GM12875 (cell line): ENCODE measurements at regions not wholly inside any gene's neighbourhood (a gene's known extent, or its start where the extent isn't known, plus 50 kb on each side); places are given as distances from the start of the nearest gene placed in this dataset.

Experiments
- H3K4me3 ChIP-seq: one replicate; pipeline ENCODE4 v1.5.1; 2011; ENCODE audit warnings: low read depth, low read length, control low read depth
- TF ChIP-seq, protein P1 (sequence below): IDR thresholded peaks from 2 replicates; pipeline ENCODE4 v1.5.1; 2011; ENCODE audit warnings: low read depth, mild to moderate bottlenecking, control low read depth, inconsistent platforms, low read length, moderate library complexity, borderline replicate concordance; ENCODE audit not compliant: insufficient read depth

DNA sequence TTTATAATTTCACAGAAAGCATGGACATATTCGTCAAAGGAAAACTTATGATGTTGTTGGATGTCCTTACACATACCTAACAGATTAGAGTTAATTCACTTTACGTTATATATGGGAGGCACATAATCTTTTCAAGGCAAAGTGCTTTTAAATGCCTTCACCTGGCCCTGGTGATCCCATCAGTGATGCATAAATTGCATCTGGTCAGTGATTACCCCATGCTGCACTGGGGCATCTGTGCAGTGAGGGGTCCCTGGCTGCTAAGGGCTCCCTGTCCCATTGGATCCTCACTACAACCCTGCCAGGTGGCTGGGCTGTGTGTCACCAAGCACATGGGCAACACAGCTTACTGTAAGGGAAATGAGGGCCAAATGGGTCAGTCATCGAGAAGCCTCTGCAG, 441.1 kb downstream of the RPS24 start:
- H3K4me3 ChIP-seq, result no peak overlapping the region
- TF ChIP-seq, protein P1, sequence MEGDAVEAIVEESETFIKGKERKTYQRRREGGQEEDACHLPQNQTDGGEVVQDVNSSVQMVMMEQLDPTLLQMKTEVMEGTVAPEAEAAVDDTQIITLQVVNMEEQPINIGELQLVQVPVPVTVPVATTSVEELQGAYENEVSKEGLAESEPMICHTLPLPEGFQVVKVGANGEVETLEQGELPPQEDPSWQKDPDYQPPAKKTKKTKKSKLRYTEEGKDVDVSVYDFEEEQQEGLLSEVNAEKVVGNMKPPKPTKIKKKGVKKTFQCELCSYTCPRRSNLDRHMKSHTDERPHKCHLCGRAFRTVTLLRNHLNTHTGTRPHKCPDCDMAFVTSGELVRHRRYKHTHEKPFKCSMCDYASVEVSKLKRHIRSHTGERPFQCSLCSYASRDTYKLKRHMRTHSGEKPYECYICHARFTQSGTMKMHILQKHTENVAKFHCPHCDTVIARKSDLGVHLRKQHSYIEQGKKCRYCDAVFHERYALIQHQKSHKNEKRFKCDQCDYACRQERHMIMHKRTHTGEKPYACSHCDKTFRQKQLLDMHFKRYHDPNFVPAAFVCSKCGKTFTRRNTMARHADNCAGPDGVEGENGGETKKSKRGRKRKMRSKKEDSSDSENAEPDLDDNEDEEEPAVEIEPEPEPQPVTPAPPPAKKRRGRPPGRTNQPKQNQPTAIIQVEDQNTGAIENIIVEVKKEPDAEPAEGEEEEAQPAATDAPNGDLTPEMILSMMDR, result no peak

DNA sequence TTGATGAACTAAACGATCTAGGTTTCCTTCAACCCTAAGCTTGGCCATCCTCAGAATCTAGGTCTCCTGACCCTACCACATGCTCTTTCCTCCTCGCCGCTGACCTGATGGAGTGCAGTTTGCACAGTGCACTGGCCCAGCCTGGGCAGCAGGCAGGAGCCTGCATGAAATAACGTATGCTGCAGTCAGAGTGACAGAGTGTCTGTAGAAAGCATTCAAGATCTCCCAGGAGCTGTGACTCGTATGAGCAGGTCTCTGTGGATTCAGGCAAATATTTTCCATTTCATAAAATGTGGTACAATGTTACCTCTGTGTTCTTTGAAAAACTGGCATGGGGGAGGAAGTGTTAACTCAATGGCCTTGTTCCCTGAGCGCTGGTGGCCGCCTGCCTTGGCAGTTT, 441.8 kb downstream of the RPS24 start:
- TF ChIP-seq, protein P1, result no peak
- no peak overlapping the region for H3K4me3 ChIP-seq

DNA sequence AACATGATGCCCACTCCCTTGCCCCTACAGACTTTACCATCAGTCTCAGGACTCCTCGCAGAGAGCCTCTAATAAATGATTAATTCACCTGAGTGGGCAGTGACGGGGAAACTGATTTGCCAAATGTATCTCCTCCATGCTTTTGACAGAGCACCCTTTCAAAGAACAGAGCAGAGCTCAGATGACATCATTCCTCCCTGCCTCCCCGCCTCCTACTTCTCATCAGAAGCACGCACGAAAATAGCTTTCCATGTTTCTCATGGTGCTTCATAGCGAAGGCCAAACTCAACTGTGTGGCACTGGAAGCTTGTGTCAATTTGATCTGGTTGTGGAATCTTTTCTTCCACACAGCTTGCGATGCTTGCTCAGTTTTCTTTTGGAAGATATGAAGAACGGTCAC, 442.5 kb downstream of the RPS24 start:
- H3K4me3 ChIP-seq, result no peak overlapping the region
- TF ChIP-seq, protein P1, result no peak

DNA sequence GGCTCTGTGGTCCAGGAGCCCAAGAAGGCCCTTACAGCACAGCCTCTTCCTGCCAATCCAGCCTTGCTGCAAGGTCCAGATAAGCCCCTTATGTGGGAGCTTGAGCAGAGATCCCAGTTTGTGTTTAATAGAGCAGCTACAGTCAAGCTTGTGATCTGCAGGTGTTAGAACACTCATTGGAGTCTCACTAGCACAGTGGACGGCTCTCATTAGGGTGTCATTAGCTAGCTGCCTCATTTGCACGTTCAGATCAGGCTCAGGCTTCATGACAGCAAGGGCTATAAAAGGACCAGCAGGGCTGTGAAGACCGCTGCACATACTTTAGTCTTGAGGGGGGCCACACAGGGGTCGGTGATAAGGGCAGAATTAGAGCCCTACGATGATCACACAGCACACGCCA, 443.2 kb downstream of the RPS24 start:
- TF ChIP-seq, protein P1, result no peak
- no peak overlapping the region for H3K4me3 ChIP-seq

DNA sequence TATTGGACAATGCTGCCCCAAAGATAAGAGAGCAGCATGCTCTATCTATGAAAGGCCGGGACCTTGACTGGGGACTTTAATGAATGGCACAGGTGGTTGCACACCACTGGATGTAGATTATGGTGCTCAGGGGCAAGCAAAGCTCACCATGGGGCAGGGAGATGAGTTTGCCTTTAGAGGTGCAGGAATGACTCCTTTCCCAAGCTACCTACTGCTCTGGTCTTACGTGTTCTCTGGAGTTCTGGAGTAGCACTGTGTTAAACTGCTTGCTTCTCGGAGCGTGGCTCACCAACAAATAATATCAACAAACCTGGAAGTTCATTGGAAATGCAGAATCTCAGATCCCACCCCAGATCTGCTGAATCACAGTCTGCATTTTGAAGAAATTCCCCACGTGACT, 445.3 kb downstream of the RPS24 start:
- H3K4me3 ChIP-seq, result no peak overlapping the region
- TF ChIP-seq, protein P1, result no peak

DNA sequence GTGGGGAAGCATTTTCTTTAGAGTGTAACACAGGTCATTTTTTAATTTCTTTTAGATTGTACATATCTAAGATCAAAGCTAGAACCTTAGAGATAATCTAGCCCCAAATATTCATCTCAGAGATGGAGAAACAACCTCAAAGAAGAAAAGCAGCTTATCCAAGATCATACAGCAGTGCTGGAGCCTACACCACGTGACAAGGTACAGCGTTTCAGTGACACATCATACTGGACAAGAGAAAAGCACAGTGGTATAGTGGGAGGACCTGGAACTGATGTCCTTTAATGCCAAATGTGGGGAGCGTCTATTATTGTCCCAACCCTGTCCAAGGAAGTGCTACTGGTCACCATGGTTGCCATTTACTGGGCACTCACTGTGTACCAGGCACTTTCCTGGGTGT, 445.8 kb downstream of the RPS24 start:
- TF ChIP-seq, protein P1, result no peak
- no peak overlapping the region for H3K4me3 ChIP-seq

DNA sequence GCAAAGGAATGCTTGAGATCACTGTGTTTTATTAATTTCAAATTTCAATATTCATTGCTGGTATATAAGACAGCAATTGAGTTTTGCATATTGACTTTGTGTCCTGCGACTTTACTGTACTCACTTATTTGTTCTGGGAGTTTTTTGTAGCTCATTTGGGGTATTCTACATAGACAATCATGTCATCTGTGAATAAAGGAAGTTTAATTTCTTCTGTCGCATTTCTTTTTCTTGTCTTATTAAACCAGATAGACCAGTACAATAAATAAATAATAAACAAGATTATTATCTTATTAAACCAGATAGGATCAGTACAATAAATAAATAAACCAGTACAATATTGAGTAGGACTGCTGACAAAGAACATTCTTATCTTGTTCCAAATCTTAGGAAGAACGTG, 448.2 kb downstream of the RPS24 start:
- H3K4me3 ChIP-seq, result no peak overlapping the region
- TF ChIP-seq, protein P1, result no peak
